ENCODE measurements at regions not wholly inside any gene's neighbourhood (a gene's known extent, or its start where the extent isn't known, plus 50 kb on each side); places are given as distances from the start of the nearest gene placed in this dataset.

- TF ChIP-seq ZNF462 (CRISPR knock-in tag; IDR thresholded peaks at IDR 0.05): no peak
Observed at GRCh38 chr14:44112774-44113460, 394.2 kb downstream of the FSCB start (continued).

GRCh38 chr14:44109036-44109435, 398.0 kb downstream of the FSCB start:
- H3K4me1 Mint-ChIP-seq: no peaks in the 10 kb centered on the region
- ATAC-seq: no peak
- peaks cover 5% of the 10 kb centered on the region for H3K27me3 Mint-ChIP-seq (ENCODE audit: insufficient read depth, low read depth, poor library complexity)
- Histone ChIP-seq H3K36me3 (ENCODE audit: insufficient read depth) (no peaks in the 10 kb centered on the region; the same call in 1 of the 2 replicates), H3F3A (replicated peaks; ENCODE audit: low read depth) (no peaks in the 10 kb centered on the region), H3K27me3 (ENCODE audit: insufficient read depth) (no peaks in the 10 kb centered on the region), H4K20me1 (replicated peaks; ENCODE audit: insufficient read depth) (no peaks in the 10 kb centered on the region), H3K4me1 (ENCODE audit: insufficient read depth) (no peaks in the 10 kb centered on the region), H3K4me3 (no peak overlapping the region), H3K4me2 (no peak overlapping the region), H3K79me2 (replicated peaks; ENCODE audit: insufficient read depth) (no peaks in the 10 kb centered on the region), H3K27ac (ENCODE audit: low read depth) (no peak overlapping the region), H2AFZ (no peak overlapping the region), H3K9me2 (ENCODE audit: insufficient read depth) (peaks cover 3% of the 10 kb centered on the region; the same call in 1 of the 2 replicates)
- no peak for DNase-seq (ENCODE audit: low spot score)
- H3K4me3 Mint-ChIP-seq: no peak overlapping the region
- H3K27ac Mint-ChIP-seq: no peak overlapping the region
- H3K36me3 Mint-ChIP-seq (ENCODE audit: low read depth): peaks cover 29% of the 10 kb centered on the region
- peaks cover 40% of the 10 kb centered on the region for H3K9me3 Mint-ChIP-seq
- no peak for TF ChIP-seq CTCF (conservative IDR thresholded peaks at IDR 0.05; ENCODE audit: low read depth in 2 of 2)
- TF ChIP-seq ZNF462 (CRISPR knock-in tag; IDR thresholded peaks at IDR 0.05): no peak
- TF ChIP-seq, protein P1, sequence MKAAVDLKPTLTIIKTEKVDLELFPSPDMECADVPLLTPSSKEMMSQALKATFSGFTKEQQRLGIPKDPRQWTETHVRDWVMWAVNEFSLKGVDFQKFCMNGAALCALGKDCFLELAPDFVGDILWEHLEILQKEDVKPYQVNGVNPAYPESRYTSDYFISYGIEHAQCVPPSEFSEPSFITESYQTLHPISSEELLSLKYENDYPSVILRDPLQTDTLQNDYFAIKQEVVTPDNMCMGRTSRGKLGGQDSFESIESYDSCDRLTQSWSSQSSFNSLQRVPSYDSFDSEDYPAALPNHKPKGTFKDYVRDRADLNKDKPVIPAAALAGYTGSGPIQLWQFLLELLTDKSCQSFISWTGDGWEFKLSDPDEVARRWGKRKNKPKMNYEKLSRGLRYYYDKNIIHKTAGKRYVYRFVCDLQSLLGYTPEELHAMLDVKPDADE (IDR thresholded peaks at IDR 0.05): no peak
- no peak for TF ChIP-seq STAT1 (IDR thresholded peaks at IDR 0.05; ENCODE audit: unreplicated experiment)
- no peak for TF ChIP-seq CREB1 (CRISPR knock-in tag; IDR thresholded peaks at IDR 0.05; ENCODE audit: low read depth)

Data from GM23338 (cell line).